AG09309 (cell line): ENCODE measurements at regions not wholly inside any gene's neighbourhood (a gene's known extent, or its start where the extent isn't known, plus 50 kb on each side); places are given as distances from the start of the nearest gene placed in this dataset.

Source experiments
- DNase-seq: peaks from one replicate; pipeline ENCODE4 v3.0.0-alpha.2; 2010; ENCODE audit warnings: low read depth
- H3K4me3 ChIP-seq: 2 replicates; pipeline ENCODE4 v1.5.1; 2011; ENCODE audit warnings: mild to moderate bottlenecking, low read depth, low read length, moderate library complexity; ENCODE audit not compliant: control insufficient read depth
- TF ChIP-seq, protein P1 (sequence below): IDR thresholded peaks from 2 replicates; pipeline ENCODE4 v1.5.1; 2011; ENCODE audit warnings: mild to moderate bottlenecking, low read depth, low read length, inconsistent platforms; ENCODE audit not compliant: insufficient read depth, control insufficient read depth; ENCODE audit errors: missing control alignments

DNA sequence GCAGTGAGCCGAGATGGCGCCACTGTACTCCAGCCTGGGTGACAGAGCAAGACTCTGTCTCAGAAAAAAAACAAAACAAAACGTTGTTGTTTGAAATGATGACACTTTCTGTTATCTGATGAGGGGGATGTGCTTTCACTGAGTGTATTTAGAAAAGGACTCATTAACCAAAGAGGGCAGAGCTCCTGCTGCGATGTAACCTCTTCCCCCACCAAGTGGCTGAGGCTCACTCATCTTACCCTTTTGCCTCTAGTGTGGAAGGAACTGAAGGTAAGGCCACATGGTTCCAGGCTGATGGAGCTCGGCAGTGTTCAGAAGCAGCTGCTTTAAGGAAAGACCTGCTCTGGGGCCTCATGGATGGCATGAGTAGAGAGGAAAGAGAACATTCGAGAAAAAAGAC, 105.7 kb upstream of the RUNX1 start:
- no peak for DNase-seq
- TF ChIP-seq, protein P1, sequence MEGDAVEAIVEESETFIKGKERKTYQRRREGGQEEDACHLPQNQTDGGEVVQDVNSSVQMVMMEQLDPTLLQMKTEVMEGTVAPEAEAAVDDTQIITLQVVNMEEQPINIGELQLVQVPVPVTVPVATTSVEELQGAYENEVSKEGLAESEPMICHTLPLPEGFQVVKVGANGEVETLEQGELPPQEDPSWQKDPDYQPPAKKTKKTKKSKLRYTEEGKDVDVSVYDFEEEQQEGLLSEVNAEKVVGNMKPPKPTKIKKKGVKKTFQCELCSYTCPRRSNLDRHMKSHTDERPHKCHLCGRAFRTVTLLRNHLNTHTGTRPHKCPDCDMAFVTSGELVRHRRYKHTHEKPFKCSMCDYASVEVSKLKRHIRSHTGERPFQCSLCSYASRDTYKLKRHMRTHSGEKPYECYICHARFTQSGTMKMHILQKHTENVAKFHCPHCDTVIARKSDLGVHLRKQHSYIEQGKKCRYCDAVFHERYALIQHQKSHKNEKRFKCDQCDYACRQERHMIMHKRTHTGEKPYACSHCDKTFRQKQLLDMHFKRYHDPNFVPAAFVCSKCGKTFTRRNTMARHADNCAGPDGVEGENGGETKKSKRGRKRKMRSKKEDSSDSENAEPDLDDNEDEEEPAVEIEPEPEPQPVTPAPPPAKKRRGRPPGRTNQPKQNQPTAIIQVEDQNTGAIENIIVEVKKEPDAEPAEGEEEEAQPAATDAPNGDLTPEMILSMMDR = no peak

DNA sequence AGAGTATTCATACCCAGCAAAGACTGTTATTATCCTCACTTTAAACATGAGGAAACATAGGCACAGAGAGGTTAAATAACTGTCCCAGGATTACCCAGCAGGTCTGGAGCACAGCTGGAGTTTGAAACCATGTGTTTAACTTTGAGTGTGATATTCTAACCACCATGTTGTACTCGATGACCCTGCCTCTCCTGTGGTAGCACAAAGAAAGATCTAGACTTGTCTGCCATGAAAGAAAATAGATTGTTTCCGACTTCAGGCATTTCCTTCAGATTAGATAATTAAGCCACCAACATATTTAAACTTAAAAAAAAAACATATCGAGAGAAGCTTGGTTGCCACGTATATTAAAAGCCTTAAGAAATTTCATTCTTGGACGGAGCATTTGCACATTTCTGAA, 104.6 kb upstream of the RUNX1 start:
- TF ChIP-seq, protein P1 = no peak
- DNase-seq = no peak
- no peak overlapping the region for H3K4me3 ChIP-seq

More for the DNA sequence above, 105.7 kb upstream of the RUNX1 start:
- no peak overlapping the region for H3K4me3 ChIP-seq

DNA sequence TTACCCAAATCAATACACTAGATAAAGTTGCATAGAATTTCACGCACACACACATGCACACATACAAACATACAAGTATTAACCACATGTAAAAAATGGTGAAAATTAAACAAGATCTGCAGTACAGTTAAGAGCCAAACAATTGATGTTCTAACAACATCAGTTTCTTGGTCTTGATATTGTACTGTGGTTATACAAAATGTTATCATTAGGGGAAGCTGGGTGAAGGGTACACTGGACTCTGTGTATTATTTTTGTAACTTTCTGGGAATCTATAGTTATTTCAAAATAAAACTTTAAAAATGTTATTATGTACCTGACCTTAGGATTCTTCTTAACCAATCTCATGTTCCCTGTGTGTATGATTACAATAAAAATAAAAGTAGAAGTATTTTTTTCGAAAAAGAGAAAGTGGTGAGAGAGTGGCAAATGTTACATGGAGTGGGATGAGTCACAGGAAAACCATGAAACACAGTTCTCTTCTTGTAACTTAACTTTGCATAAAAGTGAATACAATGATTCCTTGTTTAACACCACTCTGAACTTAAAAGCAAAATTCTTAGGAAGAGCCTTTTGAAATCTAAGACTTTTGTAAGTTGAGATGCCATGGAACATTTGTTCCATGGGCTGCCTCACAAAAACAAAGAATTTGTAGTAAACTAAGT, 101.6 kb upstream of the RUNX1 start:
- DNase-seq = no peak

DNA sequence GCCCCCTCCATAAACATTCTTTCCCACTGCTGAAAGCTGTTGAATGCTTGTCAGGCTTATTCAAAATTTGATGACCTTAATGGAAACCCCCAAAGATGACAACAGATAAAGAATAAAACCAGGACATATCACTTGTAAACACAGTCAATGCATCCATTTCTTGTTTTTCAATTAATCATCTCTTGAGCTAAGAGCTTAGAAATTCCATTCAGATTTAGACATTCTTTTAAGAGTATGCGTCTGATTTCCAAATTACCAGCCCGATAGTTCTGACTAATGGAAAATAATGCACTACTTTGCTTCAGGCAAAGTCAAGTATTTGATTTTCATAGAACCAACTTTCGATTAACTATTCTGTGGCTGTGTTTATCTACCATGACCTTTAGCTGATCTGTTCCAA, 100.6 kb upstream of the RUNX1 start:
- H3K4me3 ChIP-seq = no peak overlapping the region
- no peak for DNase-seq
- TF ChIP-seq, protein P1 = no peak

More for the DNA sequence above, 101.6 kb upstream of the RUNX1 start:
- TF ChIP-seq, protein P1 = no peak
- H3K4me3 ChIP-seq = no peak overlapping the region

DNA sequence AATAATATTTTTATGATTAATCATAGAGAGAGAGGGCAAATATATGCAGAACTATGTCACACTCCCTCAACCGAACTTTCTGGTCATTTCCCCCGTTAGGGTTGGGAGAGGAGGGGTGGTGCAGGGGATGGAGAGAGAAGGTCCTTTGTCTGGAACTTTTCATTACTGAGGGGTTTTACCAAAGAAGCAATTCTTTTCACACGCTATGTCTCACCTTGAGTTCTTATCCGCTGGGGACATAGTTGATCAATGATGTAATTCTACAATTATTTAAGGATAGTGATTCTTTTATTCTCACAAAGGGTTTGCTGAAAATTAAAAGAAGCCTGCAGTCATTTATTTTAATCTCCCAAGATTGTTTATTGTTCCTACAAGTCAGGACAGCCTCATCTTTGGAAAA, 98.3 kb upstream of the RUNX1 start:
- no peak overlapping the region for H3K4me3 ChIP-seq
- DNase-seq = no peak
- TF ChIP-seq, protein P1 = no peak

DNA sequence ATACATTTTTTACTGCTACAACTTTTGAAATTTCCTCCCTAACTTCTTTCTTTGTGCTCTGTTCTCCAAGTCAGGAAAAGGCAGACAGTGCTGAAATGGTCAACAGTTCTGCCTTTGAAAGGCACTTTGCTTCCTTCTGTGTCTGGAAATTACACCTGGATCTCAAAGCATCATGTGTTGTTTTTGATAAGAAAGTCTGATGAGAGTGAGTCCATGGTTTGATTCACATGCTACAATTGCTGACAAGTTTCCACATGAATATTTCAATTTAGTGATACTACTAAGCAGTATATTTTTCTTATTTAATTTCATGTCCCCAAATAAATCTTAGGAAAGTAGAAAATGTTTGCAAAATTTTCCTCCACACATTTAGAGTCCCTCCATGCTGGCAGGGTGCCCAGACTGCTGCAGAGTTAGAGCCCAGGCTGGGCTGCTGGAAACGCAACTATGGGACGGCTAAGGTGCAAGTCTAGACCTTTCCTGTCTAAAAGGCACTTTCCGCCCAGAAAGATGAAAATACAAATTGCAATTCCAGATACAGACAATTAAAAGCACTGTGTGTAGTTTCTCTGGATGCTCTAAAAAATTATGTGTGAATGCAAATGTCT, 96.6 kb upstream of the RUNX1 start:
- no peak overlapping the region for H3K4me3 ChIP-seq
- TF ChIP-seq, protein P1 = no peak
- DNase-seq = no peak
